IMR-90 (cell line): ENCODE measurements at regions not wholly inside any gene's neighbourhood (a gene's known extent, or its start where the extent isn't known, plus 50 kb on each side); places are given as distances from the start of the nearest gene placed in this dataset.

Experiments
- ATAC-seq: fragments of 200-7000 bp; cut with Tn5 transposase; 2 replicates; pipeline ENCODE4 v1.9.1; 2020; ENCODE audit warnings: low read depth, mild to moderate bottlenecking, moderate library complexity
- BruUV-seq: library from RNA; stranded (reverse); fragments of 400-500 nt; replicated peaks from 2 replicates; lab custom pipeline; 2021; lab: Mats Ljungman, UMichigan
- CTCF ChIA-PET: fragments of 300-600 bp; formaldehyde crosslinking; extraction: SDS; loops from one replicate; lab custom pipeline; 2021; ENCODE audit warnings: antibody characterized with exemption; lab: Yijun Ruan, JAX
- POLR2A ChIA-PET: fragments of 300-600 bp; sonication (Branson Sonifier 250); formaldehyde crosslinking; loops from one replicate; lab custom pipeline; 2022; ENCODE audit warnings: antibody characterized with exemption; ENCODE audit not compliant: unreplicated experiment; lab: Charles Lee
- DNase-seq: peaks from one replicate; pipeline ENCODE4 v3.0.0; 2013
- H2AFZ ChIP-seq: replicated peaks from 2 replicates; pipeline ENCODE3; 2013; ENCODE audit warnings: low read length, mild to moderate bottlenecking; ENCODE audit not compliant: poor library complexity
- H2AK5ac ChIP-seq: 2 replicates; pipeline ENCODE4 v1.6.1; 2013; ENCODE audit warnings: low read depth, low read length, inconsistent platforms
- H2AK9ac ChIP-seq: replicated peaks from 2 replicates; pipeline ENCODE3; 2013; ENCODE audit warnings: mild to moderate bottlenecking, low read depth, low read length, moderate library complexity; ENCODE audit not compliant: poor library complexity
- H2BK120ac ChIP-seq: 2 replicates; pipeline ENCODE4 v1.6.1; 2013; ENCODE audit warnings: low read depth, low read length, inconsistent platforms
- H2BK15ac ChIP-seq: 3 replicates; pipeline ENCODE4 v1.6.1; 2013; ENCODE audit warnings: low read depth, low read length, inconsistent platforms
- H2BK20ac ChIP-seq: 2 replicates; pipeline ENCODE4 v1.6.1; 2013; ENCODE audit warnings: low read depth, mild to moderate bottlenecking, inconsistent platforms, low read length, moderate library complexity
- H2BK5ac ChIP-seq: 2 replicates; pipeline ENCODE4 v1.6.1; 2013; ENCODE audit warnings: mild to moderate bottlenecking, low read depth, low read length, inconsistent platforms; ENCODE audit not compliant: poor library complexity, severe bottlenecking
- H3K14ac ChIP-seq: replicated peaks from 2 replicates; pipeline ENCODE4 v1.6.1; 2013; ENCODE audit warnings: low read depth, low read length, inconsistent platforms
- H3K18ac ChIP-seq: 2 replicates; pipeline ENCODE4 v1.6.1; 2013; ENCODE audit warnings: low read depth, low read length, control low read depth
- H3K23ac ChIP-seq: 2 replicates; pipeline ENCODE4 v1.6.1; 2013; ENCODE audit warnings: low read depth, low read length, inconsistent platforms
- H3K27ac ChIP-seq: 2 replicates; pipeline ENCODE4 v1.5.1; 2013; ENCODE audit warnings: mild to moderate bottlenecking, control low read depth, low read length; ENCODE audit not compliant: insufficient read depth
- H3K27me3 ChIP-seq: 2 replicates; pipeline ENCODE4 v1.6.1; 2013; ENCODE audit warnings: low read length; ENCODE audit not compliant: control insufficient read depth, insufficient read depth
- H3K36me3 ChIP-seq: 2 replicates; pipeline ENCODE4 v1.6.1; 2013; ENCODE audit warnings: low read length, mixed read lengths; ENCODE audit not compliant: control insufficient read depth, insufficient read depth
- H3K4ac ChIP-seq: 2 replicates; pipeline ENCODE4 v1.6.1; 2013; ENCODE audit warnings: low read depth, low read length, inconsistent platforms
- H3K4me1 ChIP-seq: 2 replicates; pipeline ENCODE4 v1.6.1; 2013; ENCODE audit warnings: low read length, mixed read lengths; ENCODE audit not compliant: control insufficient read depth, insufficient read depth
- H3K4me2 ChIP-seq: 2 replicates; pipeline ENCODE4 v1.6.1; 2013; ENCODE audit warnings: low read depth, mild to moderate bottlenecking, control low read depth, low read length, moderate library complexity
- H3K4me3 ChIP-seq: 2 replicates; pipeline ENCODE4 v1.5.1; 2013; ENCODE audit warnings: low read depth, mild to moderate bottlenecking, control low read depth, low read length, moderate library complexity; ENCODE audit not compliant: insufficient read depth
- H3K56ac ChIP-seq: 2 replicates; pipeline ENCODE4 v1.6.1; 2013; ENCODE audit warnings: low read length, inconsistent platforms; ENCODE audit not compliant: insufficient read depth; ENCODE audit errors: extremely low read depth
- H3K79me1 ChIP-seq, 2 experiments: 2 replicates each; pipeline ENCODE4 v1.6.1; 2013; ENCODE audit warnings: low read length in 2 of 2, inconsistent platforms in 1 of 2, low read depth in 1 of 2
- H3K9ac ChIP-seq: 2 replicates; pipeline ENCODE4 v1.6.1; 2013; ENCODE audit warnings: low read depth, low read length, control low read depth
- H3K9me1 ChIP-seq: 2 replicates; pipeline ENCODE4 v1.6.1; 2013; ENCODE audit warnings: low read length, inconsistent platforms; ENCODE audit not compliant: insufficient read depth
- H3K9me3 ChIP-seq: 2 replicates; pipeline ENCODE4 v1.6.1; 2013; ENCODE audit warnings: low read length; ENCODE audit not compliant: control insufficient read depth, insufficient read depth
- H4K20me1 ChIP-seq: 2 replicates; pipeline ENCODE4 v1.6.1; 2013; ENCODE audit warnings: low read length, inconsistent platforms; ENCODE audit not compliant: insufficient read depth
- H4K5ac ChIP-seq: 2 replicates; pipeline ENCODE4 v1.6.1; 2013; ENCODE audit warnings: mild to moderate bottlenecking, low read depth, low read length, control low read depth
- H4K8ac ChIP-seq, 2 experiments: 2 replicates each; pipeline ENCODE4 v1.6.1; 2013; ENCODE audit warnings: low read depth in 2 of 2, low read length in 2 of 2, control low read depth in 1 of 2, inconsistent platforms in 1 of 2
- H4K91ac ChIP-seq: 2 replicates; pipeline ENCODE4 v1.6.1; 2013; ENCODE audit warnings: low read depth, low read length, inconsistent platforms; ENCODE audit not compliant: insufficient read depth
- BHLHE40 ChIP-seq: fragments of 150-350 bp; IDR thresholded peaks from 2 replicates; pipeline ENCODE4 v1.6.1; 2016; ENCODE audit warnings: mild to moderate bottlenecking, low read depth, low read length
- CEBPB ChIP-seq: IDR thresholded peaks from 2 replicates; pipeline ENCODE4 v1.6.1; 2012; ENCODE audit warnings: low read depth, low read length, improper control_type of control experiment
- CHD1 ChIP-seq: IDR thresholded peaks from 2 replicates; pipeline ENCODE4 v1.6.1; 2012; ENCODE audit warnings: low read depth, low read length, improper control_type of control experiment
- CTCF ChIP-seq: conservative IDR thresholded peaks from 2 replicates; pipeline ENCODE4 v1.5.1; 2012; ENCODE audit warnings: mild to moderate bottlenecking, low read depth, low read length, improper control_type of control experiment
- ELK1 ChIP-seq: fragments of 150-350 bp; IDR thresholded peaks from 2 replicates; pipeline ENCODE4 v1.6.1; 2016; ENCODE audit warnings: low read depth, mild to moderate bottlenecking, low read length, moderate library complexity, borderline replicate concordance
- FOS ChIP-seq: fragments of 150-350 bp; IDR thresholded peaks from 2 replicates; pipeline ENCODE4 v1.6.1; 2016; ENCODE audit warnings: low read depth, low read length
- MAFK ChIP-seq: IDR thresholded peaks from 2 replicates; pipeline ENCODE4 v1.6.1; 2012; ENCODE audit warnings: low read depth, low read length, improper control_type of control experiment
- MAZ ChIP-seq: IDR thresholded peaks from 2 replicates; pipeline ENCODE4 v1.6.1; 2012; ENCODE audit warnings: low read depth, mild to moderate bottlenecking, low read length, improper control_type of control experiment, moderate library complexity, borderline replicate concordance
- MXI1 ChIP-seq: IDR thresholded peaks from 2 replicates; pipeline ENCODE4 v1.6.1; 2012; ENCODE audit warnings: low read depth, mild to moderate bottlenecking, low read length, moderate library complexity, borderline replicate concordance
- NFE2L2 ChIP-seq: fragments of 150-350 bp; IDR thresholded peaks from 2 replicates; pipeline ENCODE4 v1.6.1; 2016; ENCODE audit warnings: low read depth, mild to moderate bottlenecking, low read length
- POLR2A ChIP-seq: IDR thresholded peaks from 2 replicates; pipeline ENCODE4 v1.6.1; 2012; ENCODE audit warnings: mild to moderate bottlenecking, low read depth, low read length
- RAD21 ChIP-seq: IDR thresholded peaks from 2 replicates; pipeline ENCODE4 v1.6.1; 2012; ENCODE audit warnings: low read length, improper control_type of control experiment
- RCOR1 ChIP-seq: IDR thresholded peaks from 2 replicates; pipeline ENCODE4 v1.6.1; 2012; ENCODE audit warnings: mild to moderate bottlenecking, low read length, improper control_type of control experiment; ENCODE audit not compliant: insufficient replicate concordance
- RFX5 ChIP-seq: IDR thresholded peaks from 2 replicates; pipeline ENCODE4 v1.8.0; 2012; ENCODE audit warnings: low read depth, mild to moderate bottlenecking, low read length, moderate library complexity
- SMC3 ChIP-seq: fragments of 150-350 bp; IDR thresholded peaks from 2 replicates; pipeline ENCODE4 v1.6.1; 2016; ENCODE audit warnings: low read depth, mild to moderate bottlenecking, antibody characterized with exemption, low read length, moderate library complexity
- USF2 ChIP-seq: fragments of 150-350 bp; IDR thresholded peaks from 2 replicates; pipeline ENCODE4 v1.6.1; 2017; ENCODE audit warnings: mild to moderate bottlenecking, antibody characterized with exemption, low read length, low read depth
- WGBS, 2 experiments: methylation state at CpG; one replicate each; pipeline versions ENCODE4 v1.1.5 to v1.1.7; 2013; ENCODE audit warnings: missing lambda C conversion rate in 2 of 2; ENCODE audit not compliant: insufficient read length in 1 of 2; ENCODE audit errors: extremely low coverage in 2 of 2; 5-methylcytosine and 5-hydroxymethylcytosine counted together
- dilution Hi-C: fragments of 300-500 bp; cut with HindIII; formaldehyde crosslinking; loops from one replicate; pipeline ENCODE4 v1.14.3; 2018; ENCODE audit warnings: low sequenced_read_pairs; ENCODE audit not compliant: unreplicated experiment
- in situ Hi-C: fragments of 300-500 bp; cut with MboI; formaldehyde crosslinking; loops from 3 replicates; pipeline ENCODE4 v1.14.3; 2019; ENCODE audit warnings: low sequenced_read_pairs, inconsistent platforms, mixed read lengths
- intact Hi-C: fragments of 100-400 bp; cut with micrococcal nuclease; formaldehyde crosslinking; loops from 2 replicates; pipeline ENCODE4 v1.10.0; 2022

GRCh38 chr18:46364048-46364447 lies 259.9 kb downstream of the HAUS1 start:
- Histone ChIP-seq H2BK120ac (no peak overlapping the region), H3K9me1 (no peaks in the 10 kb centered on the region), H3K79me1 (no peaks in the 10 kb centered on the region), H3K56ac (no peak overlapping the region), H3K14ac (no peak overlapping the region), H2BK20ac (no peak overlapping the region), H3K4me2 (no peak overlapping the region), H2BK15ac (no peak overlapping the region), H3K36me3 (no peaks in the 10 kb centered on the region), H2AK9ac (no peak overlapping the region), H2AFZ (no peak overlapping the region), H3K4ac (no peak overlapping the region), H3K9ac (no peak overlapping the region), H2AK5ac (no peak overlapping the region), H4K5ac (no peak overlapping the region), H4K91ac (no peak overlapping the region), H3K4me1 (no peaks in the 10 kb centered on the region), H3K23ac (no peak overlapping the region), H4K20me1 (no peaks in the 10 kb centered on the region), H3K18ac (no peak overlapping the region), H3K27me3 (peaks cover 2% of the 10 kb centered on the region; the same call in 1 of the 2 replicates), H3K4me3 (no peak overlapping the region), H3K9me3 (no peaks in the 10 kb centered on the region), H4K8ac (no peak overlapping the region), H2BK5ac (no peak overlapping the region), H3K27ac (no peak overlapping the region)
- WGBS, 2 experiments, result 80% methylated on average over 2 of the region's 5 CpGs; no CpG with 5 or more reads in 1 of the 2 experiments
- CTCF ChIA-PET, result no interaction called here
- intact Hi-C loops (no loop called here), in situ Hi-C loops (no loop called here), dilution Hi-C loops (no loop called here)
- POLR2A ChIA-PET, result interaction anchor here (0.5 kb wide), 1 partner anchor 90 kb away, joined by 3 read pairs; no protein-coding TSS in a partner anchor
- no peak for ATAC-seq
- no TSS peak for BruUV-seq
- TF ChIP-seq USF2, result no peak
- no peak for TF ChIP-seq CHD1
- TF ChIP-seq CTCF, result no peak
- TF ChIP-seq CEBPB, result no peak
- TF ChIP-seq NFE2L2, result no peak
- TF ChIP-seq RAD21, result no peak
- TF ChIP-seq FOS, result no peak
- TF ChIP-seq RFX5, result no peak
- no peak for TF ChIP-seq MXI1
- no peak for TF ChIP-seq MAZ
- TF ChIP-seq RCOR1, result no peak
- TF ChIP-seq MAFK, result no peak
- no peak for TF ChIP-seq POLR2A
- no peak for TF ChIP-seq BHLHE40
- no peak for TF ChIP-seq SMC3
- TF ChIP-seq ELK1, result no peak
- no peak for DNase-seq
